BJ (cell line): ENCODE measurements at regions not wholly inside any gene's neighbourhood (a gene's known extent, or its start where the extent isn't known, plus 50 kb on each side); places are given as distances from the start of the nearest gene placed in this dataset.

Experiments
- CTCF ChIA-PET: fragments of 350-600 bp; formaldehyde crosslinking; extraction: SDS; loops from one replicate; lab custom pipeline; 2021; ENCODE audit warnings: antibody characterized with exemption, inconsistent platforms; lab: Yijun Ruan, JAX
- POLR2A ChIA-PET: fragments of 300-600 bp; sonication (Branson Sonifier 250); formaldehyde crosslinking; extraction: SDS; loops from one replicate; lab custom pipeline; 2021; ENCODE audit warnings: antibody characterized with exemption; lab: Charles Lee
- DNase-seq: peaks from one replicate; pipeline ENCODE4 v3.0.0-alpha.2; 2011; ENCODE audit warnings: low read depth
- H3K27me3 ChIP-seq: 2 replicates; pipeline ENCODE4 v1.6.0; 2011; ENCODE audit warnings: low read length; ENCODE audit not compliant: control insufficient read depth, insufficient read depth
- H3K36me3 ChIP-seq: 2 replicates; pipeline ENCODE4 v1.5.1; 2011; ENCODE audit warnings: low read length; ENCODE audit not compliant: control insufficient read depth, insufficient read depth
- H3K4me3 ChIP-seq: 2 replicates; pipeline ENCODE4 v1.5.1; 2011; ENCODE audit warnings: low read depth, mild to moderate bottlenecking, control low read depth, low read length
- CTCF ChIP-seq: IDR thresholded peaks from 2 replicates; pipeline ENCODE4 v1.5.1; 2011; ENCODE audit warnings: low read depth, mild to moderate bottlenecking, control low read depth, inconsistent platforms, low read length, moderate library complexity; ENCODE audit not compliant: insufficient read depth

GRCh38 chrX:137172317-137172948 is 138.6 kb upstream of the GPR101 start:
- Histone ChIP-seq H3K4me3 (no peak overlapping the region), H3K27me3 (no peaks in the 10 kb centered on the region), H3K36me3 (no peaks in the 10 kb centered on the region)
- TF ChIP-seq CTCF = no peak
- DNase-seq = no peak
- ChIA-PET CTCF (no interaction called here), POLR2A (no interaction called here)

- TF ChIP-seq CTCF = no peak
- ChIA-PET POLR2A (no interaction called here), CTCF (no interaction called here)
- Histone ChIP-seq H3K27me3 (no peaks in the 10 kb centered on the region), H3K4me3 (no peak overlapping the region), H3K36me3 (no peaks in the 10 kb centered on the region)
- no peak for DNase-seq
These were observed 137.8 kb upstream of the GPR101 start for GRCh38 chrX:137171626-137172025.

- CTCF ChIA-PET = no interaction called here
- TF ChIP-seq CTCF = no peak
- DNase-seq = no peak
- POLR2A ChIA-PET = no interaction called here
- no peak overlapping the region for H3K4me3 ChIP-seq
- H3K36me3 ChIP-seq = no peaks in the 10 kb centered on the region
- H3K27me3 ChIP-seq = no peaks in the 10 kb centered on the region
These were observed 132.8 kb upstream of the GPR101 start for GRCh38 chrX:137166591-137166990.

GRCh38 chrX:137164329-137164728 is 130.5 kb upstream of the GPR101 start:
- H3K27me3 ChIP-seq = no peaks in the 10 kb centered on the region
- CTCF ChIA-PET = no interaction called here
- no peak for TF ChIP-seq CTCF
- no peak overlapping the region for H3K4me3 ChIP-seq
- H3K36me3 ChIP-seq = no peaks in the 10 kb centered on the region
- no peak for DNase-seq
- POLR2A ChIA-PET = no interaction called here

GRCh38 chrX:137151403-137151802 is 117.6 kb upstream of the GPR101 start:
- Histone ChIP-seq H3K36me3 (no peaks in the 10 kb centered on the region), H3K27me3 (no peaks in the 10 kb centered on the region), H3K4me3 (no peak overlapping the region)
- ChIA-PET CTCF (no interaction called here), POLR2A (no interaction called here)
- no peak for DNase-seq
- no peak for TF ChIP-seq CTCF
